ENCODE measurements at regions not wholly inside any gene's neighbourhood (a gene's known extent, or its start where the extent isn't known, plus 50 kb on each side); places are given as distances from the start of the nearest gene placed in this dataset.

DNA sequence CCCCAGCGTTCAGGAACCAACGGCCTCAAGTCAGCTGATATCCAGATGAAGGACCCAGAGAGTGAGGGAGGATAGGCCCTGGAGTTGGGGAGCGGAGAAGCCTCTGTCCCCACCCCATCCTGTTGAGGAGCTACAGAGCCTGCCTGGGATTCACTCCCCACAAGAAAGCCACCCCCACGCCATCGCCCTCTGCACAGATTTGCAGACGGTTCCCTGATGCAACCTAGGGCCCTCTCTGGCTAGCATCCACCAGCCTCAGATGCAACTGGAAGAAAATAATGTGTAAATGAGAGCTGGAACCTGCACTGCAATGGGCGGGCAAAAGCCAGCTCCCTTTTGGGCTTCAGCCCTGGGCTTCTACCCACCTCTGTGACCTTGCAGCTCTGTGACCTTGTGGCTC is 185.6 kb downstream of the BCOR start:
- no peak for DNase-seq (ENCODE audit: low read depth in 2 of 2)
- no peak overlapping the region for H3K4me3 ChIP-seq (replicated peaks in 1 of 2; ENCODE audit: low read depth in 2 of 2, low read length in 2 of 2)
- TF ChIP-seq, protein P1, sequence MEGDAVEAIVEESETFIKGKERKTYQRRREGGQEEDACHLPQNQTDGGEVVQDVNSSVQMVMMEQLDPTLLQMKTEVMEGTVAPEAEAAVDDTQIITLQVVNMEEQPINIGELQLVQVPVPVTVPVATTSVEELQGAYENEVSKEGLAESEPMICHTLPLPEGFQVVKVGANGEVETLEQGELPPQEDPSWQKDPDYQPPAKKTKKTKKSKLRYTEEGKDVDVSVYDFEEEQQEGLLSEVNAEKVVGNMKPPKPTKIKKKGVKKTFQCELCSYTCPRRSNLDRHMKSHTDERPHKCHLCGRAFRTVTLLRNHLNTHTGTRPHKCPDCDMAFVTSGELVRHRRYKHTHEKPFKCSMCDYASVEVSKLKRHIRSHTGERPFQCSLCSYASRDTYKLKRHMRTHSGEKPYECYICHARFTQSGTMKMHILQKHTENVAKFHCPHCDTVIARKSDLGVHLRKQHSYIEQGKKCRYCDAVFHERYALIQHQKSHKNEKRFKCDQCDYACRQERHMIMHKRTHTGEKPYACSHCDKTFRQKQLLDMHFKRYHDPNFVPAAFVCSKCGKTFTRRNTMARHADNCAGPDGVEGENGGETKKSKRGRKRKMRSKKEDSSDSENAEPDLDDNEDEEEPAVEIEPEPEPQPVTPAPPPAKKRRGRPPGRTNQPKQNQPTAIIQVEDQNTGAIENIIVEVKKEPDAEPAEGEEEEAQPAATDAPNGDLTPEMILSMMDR (IDR thresholded peaks at IDR 0.05; ENCODE audit: low read depth, low read length) = no peak

DNA sequence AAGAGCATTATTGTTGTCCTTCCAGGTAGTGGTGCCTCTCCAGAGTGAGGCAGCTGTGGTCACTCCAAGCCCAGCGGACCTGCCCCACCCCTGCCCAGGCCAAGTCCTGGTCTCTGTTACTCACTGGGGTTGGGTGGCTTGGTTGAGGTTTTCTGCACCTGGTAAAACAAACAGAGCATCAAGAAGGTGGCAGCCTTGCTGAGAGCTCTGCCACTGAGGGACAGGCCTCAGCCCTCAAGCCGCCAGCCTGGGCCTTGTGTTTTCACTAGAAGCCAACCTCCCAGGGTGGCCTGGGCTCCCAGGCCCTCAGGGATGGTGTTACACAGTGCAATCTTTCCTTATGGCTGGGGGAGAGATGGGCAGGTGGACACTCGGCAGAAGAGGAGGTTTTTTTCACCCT is 182.7 kb downstream of the BCOR start:
- TF ChIP-seq, protein P1 (IDR thresholded peaks at IDR 0.05; ENCODE audit: low read depth, low read length) = no peak
- H3K4me3 ChIP-seq (replicated peaks in 1 of 2; ENCODE audit: low read depth in 2 of 2, low read length in 2 of 2) = no peak overlapping the region
- no peak for DNase-seq (ENCODE audit: low read depth in 2 of 2)

DNA sequence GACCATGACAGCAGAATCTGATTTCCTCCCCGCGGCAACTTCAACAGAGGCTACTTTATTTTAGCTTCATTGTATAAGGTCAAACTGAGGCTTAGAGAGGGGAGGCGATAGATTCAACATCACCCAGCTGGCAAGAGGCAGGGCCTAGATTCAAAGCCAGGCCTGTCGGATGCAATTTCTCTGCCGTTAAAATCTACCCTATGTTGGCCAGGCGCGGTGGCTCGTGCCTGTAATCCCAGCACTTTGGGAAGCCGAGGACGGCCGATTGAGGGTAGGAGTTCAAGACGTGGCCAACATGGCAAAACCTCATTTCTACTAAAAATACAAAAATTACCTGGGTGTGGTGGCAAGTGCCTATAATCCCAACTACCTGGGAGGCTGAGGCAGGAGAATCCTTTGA is 182.2 kb downstream of the BCOR start:
- H3K4me3 ChIP-seq (replicated peaks in 1 of 2; ENCODE audit: low read depth in 2 of 2, low read length in 2 of 2) = no peak overlapping the region
- TF ChIP-seq, protein P1 (IDR thresholded peaks at IDR 0.05; ENCODE audit: low read depth, low read length) = no peak
- no peak for DNase-seq (ENCODE audit: low read depth in 2 of 2)

DNA sequence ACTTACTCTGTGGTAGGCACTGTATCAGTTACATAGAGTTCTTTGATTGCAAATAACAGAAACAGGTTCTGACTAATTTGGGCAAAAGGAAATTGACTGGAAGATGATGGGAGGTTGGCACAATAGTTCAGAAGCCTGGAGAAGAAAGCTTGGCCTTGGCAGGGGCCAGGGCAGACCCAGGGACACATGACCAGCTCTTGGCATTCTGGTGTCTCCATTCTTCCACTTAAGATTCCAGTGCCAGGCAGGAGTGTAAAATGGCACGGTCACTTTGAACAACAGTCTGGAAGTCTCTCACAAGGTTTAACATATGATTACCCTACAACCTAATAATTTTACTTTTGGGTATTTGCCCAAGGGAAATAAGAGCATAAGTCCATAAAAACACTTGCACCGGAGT is 175.9 kb downstream of the BCOR start:
- H3K4me3 ChIP-seq (replicated peaks in 1 of 2; ENCODE audit: low read depth in 2 of 2, low read length in 2 of 2) = no peak overlapping the region
- TF ChIP-seq, protein P1 (IDR thresholded peaks at IDR 0.05; ENCODE audit: low read depth, low read length) = no peak
- DNase-seq (ENCODE audit: low read depth in 2 of 2) = no peak

DNA sequence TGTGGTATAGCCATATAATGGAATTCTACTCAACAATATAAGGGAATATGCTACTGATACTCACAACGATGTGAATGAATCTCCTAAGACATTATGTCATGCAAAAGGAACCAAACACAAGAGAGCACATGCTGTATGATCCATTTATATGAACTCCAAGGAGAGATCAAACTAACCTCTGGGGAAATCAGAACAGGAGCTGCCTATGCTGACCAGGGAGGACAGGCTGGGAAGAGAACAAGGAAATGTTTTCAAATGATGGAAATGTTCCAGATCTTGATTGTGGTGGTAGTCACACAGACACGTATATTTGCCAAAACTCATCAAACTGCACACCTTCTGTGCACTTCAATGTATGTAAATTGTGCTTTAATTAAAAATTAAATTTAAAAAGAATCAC is 175.3 kb downstream of the BCOR start:
- DNase-seq (ENCODE audit: low read depth in 2 of 2) = no peak
- TF ChIP-seq, protein P1 (IDR thresholded peaks at IDR 0.05; ENCODE audit: low read depth, low read length) = no peak
- H3K4me3 ChIP-seq (replicated peaks in 1 of 2; ENCODE audit: low read depth in 2 of 2, low read length in 2 of 2) = no peak overlapping the region

DNA sequence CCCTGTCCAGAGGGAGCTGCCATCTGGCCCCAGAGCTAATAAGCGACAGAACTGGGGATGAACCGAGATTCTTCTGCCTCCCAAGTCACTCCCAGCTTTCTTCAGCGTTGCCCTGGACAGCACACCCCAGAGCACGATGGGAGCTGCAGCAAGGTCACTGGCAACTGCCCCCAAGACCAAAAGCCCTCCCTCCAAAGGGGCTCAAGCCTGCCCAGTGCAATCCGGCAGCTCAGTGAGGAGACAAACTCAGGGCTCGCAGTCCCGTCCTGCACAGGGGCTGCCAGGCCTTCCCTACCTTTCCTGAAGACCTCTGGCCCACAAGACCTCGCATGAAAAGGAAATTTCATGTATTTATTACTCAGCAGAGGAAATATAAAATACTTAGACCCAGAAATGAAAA is 174.8 kb downstream of the BCOR start:
- no peak for DNase-seq (ENCODE audit: low read depth in 2 of 2)
- no peak overlapping the region for H3K4me3 ChIP-seq (replicated peaks in 1 of 2; ENCODE audit: low read depth in 2 of 2, low read length in 2 of 2)
- TF ChIP-seq, protein P1 (IDR thresholded peaks at IDR 0.05; ENCODE audit: low read depth, low read length) = no peak

DNA sequence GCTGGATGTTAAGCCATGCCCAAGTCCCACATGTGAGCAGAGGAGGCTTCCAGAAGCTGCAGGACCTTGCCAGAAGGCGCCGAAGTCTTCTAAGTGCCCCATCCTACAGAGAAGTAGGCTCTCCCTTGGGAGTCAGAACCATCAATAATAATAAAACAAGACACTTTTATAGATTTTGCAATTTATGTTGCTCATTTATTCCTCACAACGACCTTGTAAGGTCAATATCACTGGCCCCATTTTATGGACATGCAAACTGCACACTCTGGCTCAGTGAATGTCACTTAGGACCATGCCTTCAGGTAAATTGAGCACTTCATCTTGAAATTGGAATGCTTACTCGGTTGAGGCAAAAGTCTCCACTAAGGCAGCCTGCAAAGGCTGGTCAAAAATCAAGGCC is 170.4 kb downstream of the BCOR start:
- DNase-seq (ENCODE audit: low read depth in 2 of 2) = no peak
- TF ChIP-seq, protein P1 (IDR thresholded peaks at IDR 0.05; ENCODE audit: low read depth, low read length) = no peak
- H3K4me3 ChIP-seq (replicated peaks in 1 of 2; ENCODE audit: low read depth in 2 of 2, low read length in 2 of 2) = no peak overlapping the region

Measured in cardiac fibroblast (primary cell).